ENCODE measurements at regions not wholly inside any gene's neighbourhood (a gene's known extent, or its start where the extent isn't known, plus 50 kb on each side); places are given as distances from the start of the nearest gene placed in this dataset.

- Histone ChIP-seq H2BK5ac (ENCODE audit: low read depth, low read length, poor library complexity, severe bottlenecking) (no peak overlapping the region), H3K36me3 (ENCODE audit: control insufficient read depth in 1 of 2, insufficient read depth in 2 of 2, low read depth in 1 of 2, low read length in 2 of 2) (no peaks in the 10 kb centered on the region), H3K14ac (ENCODE audit: low read length in 2 of 2) (no peak overlapping the region), H2AFZ (ENCODE audit: low read depth, low read length) (no peak overlapping the region), H2BK12ac (ENCODE audit: low read length in 2 of 2) (no peak overlapping the region), H3K4me3 (ENCODE audit: insufficient read depth in 1 of 2, low read depth in 1 of 2, low read length in 2 of 2) (no peak overlapping the region), H3K4ac (ENCODE audit: low read depth in 1 of 2, low read length in 2 of 2) (no peak overlapping the region), H3K18ac (ENCODE audit: low read depth in 1 of 2, low read length in 2 of 2) (no peak overlapping the region), H2AK5ac (ENCODE audit: low read length, severe bottlenecking) (no peak overlapping the region), H2BK15ac (ENCODE audit: low read depth, poor library complexity, severe bottlenecking) (no peak overlapping the region), H3K27me3 (ENCODE audit: control insufficient read depth in 1 of 2, insufficient read depth in 1 of 2, low read length in 2 of 2) (no peaks in the 10 kb centered on the region), H3K27ac (ENCODE audit: low read length, poor library complexity, severe bottlenecking) (no peak overlapping the region), H3K4me1 (ENCODE audit: control insufficient read depth, insufficient read depth, low read depth, low read length) (no peaks in the 10 kb centered on the region), H3K23ac (ENCODE audit: low read length in 2 of 2) (no peak overlapping the region), H3K79me1 (replicated peaks; ENCODE audit: low read length, poor library complexity, severe bottlenecking) (no peaks in the 10 kb centered on the region), H3K4me2 (ENCODE audit: low read length, poor library complexity, severe bottlenecking) (no peak overlapping the region), H4K91ac (ENCODE audit: low read length) (no peak overlapping the region), H3K9me3 (ENCODE audit: control insufficient read depth, low read length) (peaks cover 13% of the 10 kb centered on the region), H3K9ac (ENCODE audit: low read length) (no peak overlapping the region), H2BK120ac (ENCODE audit: low read depth, low read length) (no peak overlapping the region), H4K8ac (ENCODE audit: low read length) (no peak overlapping the region)
- 100% methylated on average over 1 of the region's 1 CpG for WGBS
- no peak for DNase-seq
These were observed 1185.5 kb downstream of the LRFN5 start for GRCh38 chr14:42792166-42792565.

GRCh38 chr14:42782754-42783153, 1176.1 kb downstream of the LRFN5 start:
- Histone ChIP-seq H3K27me3 (ENCODE audit: control insufficient read depth in 1 of 2, insufficient read depth in 1 of 2, low read length in 2 of 2) (no peaks in the 10 kb centered on the region), H3K18ac (ENCODE audit: low read depth in 1 of 2, low read length in 2 of 2) (no peak overlapping the region), H4K8ac (ENCODE audit: low read length) (no peak overlapping the region), H2AK5ac (ENCODE audit: low read length, severe bottlenecking) (no peak overlapping the region), H3K14ac (ENCODE audit: low read length in 2 of 2) (no peak overlapping the region), H3K27ac (ENCODE audit: low read length, poor library complexity, severe bottlenecking) (no peak overlapping the region), H3K4me3 (ENCODE audit: insufficient read depth in 1 of 2, low read depth in 1 of 2, low read length in 2 of 2) (no peak overlapping the region), H2BK120ac (ENCODE audit: low read depth, low read length) (no peak overlapping the region), H3K9me3 (ENCODE audit: control insufficient read depth, low read length) (peaks cover 33% of the 10 kb centered on the region), H3K9ac (ENCODE audit: low read length) (no peak overlapping the region), H3K4me2 (ENCODE audit: low read length, poor library complexity, severe bottlenecking) (no peak overlapping the region), H2BK5ac (ENCODE audit: low read depth, low read length, poor library complexity, severe bottlenecking) (no peak overlapping the region), H3K36me3 (ENCODE audit: control insufficient read depth in 1 of 2, insufficient read depth in 2 of 2, low read depth in 1 of 2, low read length in 2 of 2) (no peaks in the 10 kb centered on the region), H2BK15ac (ENCODE audit: low read depth, poor library complexity, severe bottlenecking) (no peak overlapping the region), H4K91ac (ENCODE audit: low read length) (no peak overlapping the region), H3K4ac (ENCODE audit: low read depth in 1 of 2, low read length in 2 of 2) (no peak overlapping the region), H2AFZ (ENCODE audit: low read depth, low read length) (no peak overlapping the region), H3K4me1 (ENCODE audit: control insufficient read depth, insufficient read depth, low read depth, low read length) (no peaks in the 10 kb centered on the region), H3K23ac (ENCODE audit: low read length in 2 of 2) (no peak overlapping the region), H3K79me1 (replicated peaks; ENCODE audit: low read length, poor library complexity, severe bottlenecking) (no peaks in the 10 kb centered on the region), H2BK12ac (ENCODE audit: low read length in 2 of 2) (no peak overlapping the region)
- 75% methylated on average over 1 of the region's 3 CpGs for WGBS
- DNase-seq = no peak

GRCh38 chr14:42778984-42779383, 1172.3 kb downstream of the LRFN5 start:
- H3K18ac ChIP-seq (ENCODE audit: low read depth in 1 of 2, low read length in 2 of 2) = no peak overlapping the region
- no peak overlapping the region for H2BK15ac ChIP-seq (ENCODE audit: low read depth, poor library complexity, severe bottlenecking)
- no peaks in the 10 kb centered on the region for H3K27me3 ChIP-seq (ENCODE audit: control insufficient read depth in 1 of 2, insufficient read depth in 1 of 2, low read length in 2 of 2)
- H3K4me1 ChIP-seq (ENCODE audit: control insufficient read depth, insufficient read depth, low read depth, low read length) = no peaks in the 10 kb centered on the region
- H2BK12ac ChIP-seq (ENCODE audit: low read length in 2 of 2) = no peak overlapping the region
- H4K8ac ChIP-seq (ENCODE audit: low read length) = no peak overlapping the region
- no peak overlapping the region for H3K4me2 ChIP-seq (ENCODE audit: low read length, poor library complexity, severe bottlenecking)
- H3K23ac ChIP-seq (ENCODE audit: low read length in 2 of 2) = no peak overlapping the region
- H2BK5ac ChIP-seq (ENCODE audit: low read depth, low read length, poor library complexity, severe bottlenecking) = no peak overlapping the region
- no peak overlapping the region for H2AFZ ChIP-seq (ENCODE audit: low read depth, low read length)
- H4K91ac ChIP-seq (ENCODE audit: low read length) = no peak overlapping the region
- no peak overlapping the region for H3K4me3 ChIP-seq (ENCODE audit: insufficient read depth in 1 of 2, low read depth in 1 of 2, low read length in 2 of 2)
- peaks cover 8% of the 10 kb centered on the region for H3K9me3 ChIP-seq (ENCODE audit: control insufficient read depth, low read length)
- no peak overlapping the region for H3K9ac ChIP-seq (ENCODE audit: low read length)
- no peak overlapping the region for H3K14ac ChIP-seq (ENCODE audit: low read length in 2 of 2)
- H2BK120ac ChIP-seq (ENCODE audit: low read depth, low read length) = no peak overlapping the region
- 73% methylated on average over 1 of the region's 2 CpGs for WGBS
- no peaks in the 10 kb centered on the region for H3K79me1 ChIP-seq (replicated peaks; ENCODE audit: low read length, poor library complexity, severe bottlenecking)
- DNase-seq = peak; percentile 10
- H3K27ac ChIP-seq (ENCODE audit: low read length, poor library complexity, severe bottlenecking) = no peak overlapping the region
- no peaks in the 10 kb centered on the region for H3K36me3 ChIP-seq (ENCODE audit: control insufficient read depth in 1 of 2, insufficient read depth in 2 of 2, low read depth in 1 of 2, low read length in 2 of 2)
- H2AK5ac ChIP-seq (ENCODE audit: low read length, severe bottlenecking) = no peak overlapping the region
- H3K4ac ChIP-seq (ENCODE audit: low read depth in 1 of 2, low read length in 2 of 2) = no peak overlapping the region

GRCh38 chr14:42750771-42751170, 1144.1 kb downstream of the LRFN5 start:
- H2BK5ac ChIP-seq (ENCODE audit: low read depth, low read length, poor library complexity, severe bottlenecking) = no peak overlapping the region
- H3K4ac ChIP-seq (ENCODE audit: low read depth in 1 of 2, low read length in 2 of 2) = no peak overlapping the region
- no peak overlapping the region for H2BK12ac ChIP-seq (ENCODE audit: low read length in 2 of 2)
- H2BK15ac ChIP-seq (ENCODE audit: low read depth, poor library complexity, severe bottlenecking) = no peak overlapping the region
- H3K36me3 ChIP-seq (ENCODE audit: control insufficient read depth in 1 of 2, insufficient read depth in 2 of 2, low read depth in 1 of 2, low read length in 2 of 2) = no peaks in the 10 kb centered on the region
- H3K9me3 ChIP-seq (ENCODE audit: control insufficient read depth, low read length) = no peaks in the 10 kb centered on the region
- H3K27ac ChIP-seq (ENCODE audit: low read length, poor library complexity, severe bottlenecking) = no peak overlapping the region
- no peak overlapping the region for H3K23ac ChIP-seq (ENCODE audit: low read length in 2 of 2)
- DNase-seq = no peak
- H4K91ac ChIP-seq (ENCODE audit: low read length) = no peak overlapping the region
- H3K18ac ChIP-seq (ENCODE audit: low read depth in 1 of 2, low read length in 2 of 2) = no peak overlapping the region
- no peak overlapping the region for H4K8ac ChIP-seq (ENCODE audit: low read length)
- H3K4me1 ChIP-seq (ENCODE audit: control insufficient read depth, insufficient read depth, low read depth, low read length) = no peaks in the 10 kb centered on the region
- H3K27me3 ChIP-seq (ENCODE audit: control insufficient read depth in 1 of 2, insufficient read depth in 1 of 2, low read length in 2 of 2) = no peaks in the 10 kb centered on the region
- no peak overlapping the region for H3K14ac ChIP-seq (ENCODE audit: low read length in 2 of 2)
- no peak overlapping the region for H3K9ac ChIP-seq (ENCODE audit: low read length)
- no peak overlapping the region for H2BK120ac ChIP-seq (ENCODE audit: low read depth, low read length)
- H3K79me1 ChIP-seq (replicated peaks; ENCODE audit: low read length, poor library complexity, severe bottlenecking) = no peaks in the 10 kb centered on the region
- no peak overlapping the region for H2AFZ ChIP-seq (ENCODE audit: low read depth, low read length)
- no peak overlapping the region for H3K4me3 ChIP-seq (ENCODE audit: insufficient read depth in 1 of 2, low read depth in 1 of 2, low read length in 2 of 2)
- no peak overlapping the region for H2AK5ac ChIP-seq (ENCODE audit: low read length, severe bottlenecking)
- no peak overlapping the region for H3K4me2 ChIP-seq (ENCODE audit: low read length, poor library complexity, severe bottlenecking)

Measured in mesenchymal stem cell (in vitro differentiated cells and primary cell).